HFF-Myc (cell line): ENCODE measurements at regions not wholly inside any gene's neighbourhood (a gene's known extent, or its start where the extent isn't known, plus 50 kb on each side); places are given as distances from the start of the nearest gene placed in this dataset.

ENCODE experiments used
- DNase-seq: peaks from one replicate; pipeline ENCODE4 v3.0.0-alpha.2; 2011; ENCODE audit warnings: low read depth; ENCODE audit errors: extremely low read depth
- H3K4me3 ChIP-seq: replicated peaks from 2 replicates; pipeline ENCODE4 v1.5.1; 2011; ENCODE audit warnings: low read depth, mild to moderate bottlenecking, control low read depth, low read length
- CTCF ChIP-seq: IDR thresholded peaks from 2 replicates; pipeline ENCODE4 v1.5.1; 2012; ENCODE audit warnings: mild to moderate bottlenecking, low read depth, low read length, control low read depth; ENCODE audit errors: missing control alignments

GRCh38 chr10:47190802-47191450 lies 109.1 kb upstream of the GDF10 start:
- no peak for DNase-seq

GRCh38 chr10:47192273-47192672 lies 107.7 kb upstream of the GDF10 start:
- TF ChIP-seq CTCF = no peak
- DNase-seq = no peak
- no peak overlapping the region for H3K4me3 ChIP-seq

More at GRCh38 chr10:47190802-47191450, 109.1 kb upstream of the GDF10 start:
- TF ChIP-seq CTCF = no peak
- H3K4me3 ChIP-seq = no peak overlapping the region

GRCh38 chr10:47193666-47194065 lies 106.3 kb upstream of the GDF10 start:
- no peak for DNase-seq
- no peak overlapping the region for H3K4me3 ChIP-seq
- TF ChIP-seq CTCF = no peak

GRCh38 chr10:47195274-47195885 lies 104.6 kb upstream of the GDF10 start:
- no peak for DNase-seq
- TF ChIP-seq CTCF = no peak
- no peak overlapping the region for H3K4me3 ChIP-seq

- no peak for DNase-seq
- TF ChIP-seq CTCF = no peak
- no peak overlapping the region for H3K4me3 ChIP-seq
Measured at GRCh38 chr10:47196691-47197090, 103.3 kb upstream of the GDF10 start.

GRCh38 chr10:47198221-47198620 lies 101.8 kb upstream of the GDF10 start:
- H3K4me3 ChIP-seq = no peak overlapping the region
- TF ChIP-seq CTCF = no peak
- DNase-seq = no peak
